HG03520 (cell line): ENCODE measurements at regions not wholly inside any gene's neighbourhood (a gene's known extent, or its start where the extent isn't known, plus 50 kb on each side); places are given as distances from the start of the nearest gene placed in this dataset.
A peak's percentile ranks its signal among the peaks of the same experiment; 100 is the strongest.

ENCODE experiments used
- ATAC-seq: cut with Tn5 transposase; IDR thresholded peaks from one replicate; pipeline ENCODE4 v1.9.1; 2021; ENCODE audit warnings: mild to moderate bottlenecking, moderate library complexity; ENCODE audit not compliant: unreplicated experiment

- no peak for ATAC-seq
Observed at GRCh38 chr13:24043590-24044350, 116.8 kb upstream of the SPATA13 start.

- ATAC-seq, result no peak
Observed at GRCh38 chr13:24045597-24045996, 114.9 kb upstream of the SPATA13 start.

GRCh38 chr13:24050292-24050711 lies 110.2 kb upstream of the SPATA13 start:
- no peak for ATAC-seq

GRCh38 chr13:24050796-24051715 lies 109.5 kb upstream of the SPATA13 start:
- ATAC-seq, result no peak

- no peak for ATAC-seq
Observed at GRCh38 chr13:24052547-24053518, 107.7 kb upstream of the SPATA13 start.

- ATAC-seq, result peak; percentile 72
Observed at GRCh38 chr13:24053519-24054251, 106.8 kb upstream of the SPATA13 start.

GRCh38 chr13:24056616-24057137 lies 103.8 kb upstream of the SPATA13 start:
- no peak for ATAC-seq

GRCh38 chr13:24060993-24061392 lies 99.5 kb upstream of the SPATA13 start:
- ATAC-seq, result no peak

- ATAC-seq, result no peak
Observed at GRCh38 chr13:24063281-24063877, 97.1 kb upstream of the SPATA13 start.

GRCh38 chr13:24064371-24064770 lies 96.1 kb upstream of the SPATA13 start:
- no peak for ATAC-seq

- no peak for ATAC-seq
Observed at GRCh38 chr13:24065176-24065575, 95.3 kb upstream of the SPATA13 start.

- no peak for ATAC-seq
Observed at GRCh38 chr13:24066405-24067295, 93.9 kb upstream of the SPATA13 start.

GRCh38 chr13:24068472-24068871 lies 92.0 kb upstream of the SPATA13 start:
- ATAC-seq, result no peak

- ATAC-seq, result no peak
Observed at GRCh38 chr13:24071016-24071415, 89.5 kb upstream of the SPATA13 start.

- ATAC-seq, result no peak
Observed at GRCh38 chr13:24071423-24072075, 89.0 kb upstream of the SPATA13 start.

- ATAC-seq, result no peak
Observed at GRCh38 chr13:24073657-24074056, 86.9 kb upstream of the SPATA13 start.

GRCh38 chr13:24074678-24075077 lies 85.8 kb upstream of the SPATA13 start:
- no peak for ATAC-seq
